ENCODE measurements at regions not wholly inside any gene's neighbourhood (a gene's known extent, or its start where the extent isn't known, plus 50 kb on each side); places are given as distances from the start of the nearest gene placed in this dataset.
A peak's percentile ranks its signal among the peaks of the same experiment; 100 is the strongest.

DNA sequence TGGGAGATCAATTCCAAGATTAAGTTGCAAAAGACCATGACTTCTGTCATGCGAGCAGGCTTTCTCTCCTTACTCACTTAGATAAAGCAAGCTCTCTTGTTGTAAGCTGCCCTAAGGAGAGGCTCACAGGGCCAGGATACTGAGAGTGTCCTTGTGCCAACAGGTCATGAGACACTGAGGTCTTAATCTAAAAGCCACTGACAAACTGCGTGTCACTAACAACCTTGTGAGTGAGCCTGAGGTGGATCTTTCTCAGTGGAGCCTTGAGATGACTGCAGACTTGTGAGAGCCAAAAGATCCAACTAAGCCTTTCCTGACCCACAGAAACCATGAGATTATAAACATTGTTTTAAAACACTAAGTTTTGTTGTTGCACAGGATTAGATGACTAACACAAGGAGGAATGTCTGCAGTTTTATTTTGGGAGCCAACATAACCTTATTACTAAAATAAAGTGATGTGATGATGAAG, 170.5 kb downstream of the SLC39A8 start:
- no peak for TF ChIP-seq ZC3H10 (CRISPR knock-in tag; IDR thresholded peaks at IDR 0.05)
- no peak for TF ChIP-seq TCF4 (CRISPR knock-in tag; IDR thresholded peaks at IDR 0.05; ENCODE audit: borderline replicate concordance)
- TF ChIP-seq POU6F1 (CRISPR knock-in tag; IDR thresholded peaks at IDR 0.05; ENCODE audit: borderline replicate concordance, low read depth): no peak
- TF ChIP-seq ZNF70 (CRISPR knock-in tag; IDR thresholded peaks at IDR 0.05): no peak
- TF ChIP-seq RARB (CRISPR knock-in tag; IDR thresholded peaks at IDR 0.05): no peak
- no peak for TF ChIP-seq PATZ1 (CRISPR knock-in tag; IDR thresholded peaks at IDR 0.05; ENCODE audit: borderline replicate concordance)
- no peak for TF ChIP-seq SNAI2 (CRISPR knock-in tag; IDR thresholded peaks at IDR 0.05)
- TF ChIP-seq ISL1 (CRISPR knock-in tag; IDR thresholded peaks at IDR 0.05): peak; percentile 42
- TF ChIP-seq ARNTL (CRISPR knock-in tag; IDR thresholded peaks at IDR 0.05; ENCODE audit: borderline replicate concordance, low read depth): no peak
- TF ChIP-seq, protein P1, sequence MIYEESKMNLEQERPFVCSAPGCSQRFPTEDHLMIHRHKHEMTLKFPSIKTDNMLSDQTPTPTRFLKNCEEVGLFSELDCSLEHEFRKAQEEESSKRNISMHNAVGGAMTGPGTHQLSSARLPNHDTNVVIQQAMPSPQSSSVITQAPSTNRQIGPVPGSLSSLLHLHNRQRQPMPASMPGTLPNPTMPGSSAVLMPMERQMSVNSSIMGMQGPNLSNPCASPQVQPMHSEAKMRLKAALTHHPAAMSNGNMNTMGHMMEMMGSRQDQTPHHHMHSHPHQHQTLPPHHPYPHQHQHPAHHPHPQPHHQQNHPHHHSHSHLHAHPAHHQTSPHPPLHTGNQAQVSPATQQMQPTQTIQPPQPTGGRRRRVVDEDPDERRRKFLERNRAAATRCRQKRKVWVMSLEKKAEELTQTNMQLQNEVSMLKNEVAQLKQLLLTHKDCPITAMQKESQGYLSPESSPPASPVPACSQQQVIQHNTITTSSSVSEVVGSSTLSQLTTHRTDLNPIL (CRISPR knock-in tag; IDR thresholded peaks at IDR 0.05; ENCODE audit: low read depth): no peak
- no peak for TF ChIP-seq OSR1 (CRISPR knock-in tag; IDR thresholded peaks at IDR 0.05)

Data from SK-N-SH treated with all-trans-retinoic acid at 6 μM for 48 hours (cell line).